Astrocyte (in vitro differentiated cells and primary cell): ENCODE measurements at regions not wholly inside any gene's neighbourhood (a gene's known extent, or its start where the extent isn't known, plus 50 kb on each side); places are given as distances from the start of the nearest gene placed in this dataset.

Experiments
- EZH2 ChIP-seq: IDR thresholded peaks from 2 replicates; pipeline ENCODE4 v1.6.1; 2012; ENCODE audit warnings: mild to moderate bottlenecking, low read length, inconsistent platforms; ENCODE audit not compliant: insufficient read depth
- TF ChIP-seq, protein P1 (sequence below): IDR thresholded peaks from 2 replicates; pipeline ENCODE4 v1.5.1; 2011; ENCODE audit warnings: low read depth, mild to moderate bottlenecking, inconsistent platforms, low read length, moderate library complexity; ENCODE audit not compliant: insufficient read depth

DNA sequence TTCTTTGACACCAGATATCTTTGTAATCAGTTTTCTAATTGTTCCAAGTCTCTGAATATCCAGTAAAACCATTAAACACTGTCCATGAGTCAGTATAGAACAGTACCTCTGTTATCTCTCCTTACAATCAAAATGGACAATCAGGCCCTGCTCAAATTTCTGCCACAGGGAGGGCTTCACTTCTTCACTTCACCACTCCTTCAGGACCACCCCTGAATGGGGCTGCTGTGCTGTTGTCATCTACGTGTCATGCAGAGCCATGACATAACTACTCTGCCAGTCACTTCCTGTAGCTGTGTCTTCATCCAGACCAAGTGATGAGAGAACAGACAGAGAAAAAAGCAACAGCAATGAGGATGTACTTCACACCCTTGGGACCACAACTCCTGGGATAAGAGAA is 116.9 kb downstream of the TANC2 start:
- TF ChIP-seq, protein P1, sequence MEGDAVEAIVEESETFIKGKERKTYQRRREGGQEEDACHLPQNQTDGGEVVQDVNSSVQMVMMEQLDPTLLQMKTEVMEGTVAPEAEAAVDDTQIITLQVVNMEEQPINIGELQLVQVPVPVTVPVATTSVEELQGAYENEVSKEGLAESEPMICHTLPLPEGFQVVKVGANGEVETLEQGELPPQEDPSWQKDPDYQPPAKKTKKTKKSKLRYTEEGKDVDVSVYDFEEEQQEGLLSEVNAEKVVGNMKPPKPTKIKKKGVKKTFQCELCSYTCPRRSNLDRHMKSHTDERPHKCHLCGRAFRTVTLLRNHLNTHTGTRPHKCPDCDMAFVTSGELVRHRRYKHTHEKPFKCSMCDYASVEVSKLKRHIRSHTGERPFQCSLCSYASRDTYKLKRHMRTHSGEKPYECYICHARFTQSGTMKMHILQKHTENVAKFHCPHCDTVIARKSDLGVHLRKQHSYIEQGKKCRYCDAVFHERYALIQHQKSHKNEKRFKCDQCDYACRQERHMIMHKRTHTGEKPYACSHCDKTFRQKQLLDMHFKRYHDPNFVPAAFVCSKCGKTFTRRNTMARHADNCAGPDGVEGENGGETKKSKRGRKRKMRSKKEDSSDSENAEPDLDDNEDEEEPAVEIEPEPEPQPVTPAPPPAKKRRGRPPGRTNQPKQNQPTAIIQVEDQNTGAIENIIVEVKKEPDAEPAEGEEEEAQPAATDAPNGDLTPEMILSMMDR: no peak
- no peak for TF ChIP-seq EZH2
